ENCODE measurements at regions not wholly inside any gene's neighbourhood (a gene's known extent, or its start where the extent isn't known, plus 50 kb on each side); places are given as distances from the start of the nearest gene placed in this dataset.

DNA sequence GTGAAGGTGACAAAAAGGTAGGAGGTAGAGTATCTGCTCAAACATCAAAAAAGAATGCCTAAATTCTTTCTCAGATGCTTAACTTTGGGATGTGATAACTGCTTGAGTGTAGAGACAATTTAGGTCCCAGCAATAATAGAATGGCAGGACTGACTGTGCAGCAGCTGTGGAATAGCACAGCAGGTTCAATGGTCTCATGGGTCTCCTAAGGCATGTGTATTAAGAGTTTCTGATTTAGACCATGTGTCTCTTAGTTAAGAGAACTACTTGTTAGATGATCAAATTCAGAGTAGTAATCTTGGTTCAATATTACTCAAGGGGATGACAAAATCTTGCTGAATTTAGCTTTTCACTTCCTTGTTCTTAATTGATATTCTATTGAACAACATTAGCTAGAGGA is 72.0 kb downstream of the ALX1 start:
- DNase-seq = no peak

- no peak for DNase-seq
Observed at GRCh38 chr12:85356596-85357385, 76.8 kb downstream of the ALX1 start.

DNA sequence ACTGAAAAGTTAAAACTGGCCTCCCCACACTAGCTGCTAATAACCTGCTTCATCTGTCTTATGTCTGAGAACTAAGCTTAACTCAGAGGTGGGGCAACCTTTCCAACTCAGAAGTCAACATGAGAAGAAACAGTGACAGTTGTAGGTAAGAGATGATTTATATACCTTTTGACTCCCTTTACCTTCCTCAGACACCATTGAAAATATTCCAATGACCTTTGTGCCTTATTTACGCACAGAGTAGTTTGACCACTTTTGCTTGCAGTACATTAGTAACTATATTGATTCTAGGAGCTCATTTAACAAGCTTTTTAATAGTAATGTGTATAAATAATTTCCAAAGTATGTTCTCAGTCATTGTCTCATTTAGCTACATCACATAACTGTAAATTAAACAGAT is 77.6 kb downstream of the ALX1 start:
- DNase-seq = no peak

DNA sequence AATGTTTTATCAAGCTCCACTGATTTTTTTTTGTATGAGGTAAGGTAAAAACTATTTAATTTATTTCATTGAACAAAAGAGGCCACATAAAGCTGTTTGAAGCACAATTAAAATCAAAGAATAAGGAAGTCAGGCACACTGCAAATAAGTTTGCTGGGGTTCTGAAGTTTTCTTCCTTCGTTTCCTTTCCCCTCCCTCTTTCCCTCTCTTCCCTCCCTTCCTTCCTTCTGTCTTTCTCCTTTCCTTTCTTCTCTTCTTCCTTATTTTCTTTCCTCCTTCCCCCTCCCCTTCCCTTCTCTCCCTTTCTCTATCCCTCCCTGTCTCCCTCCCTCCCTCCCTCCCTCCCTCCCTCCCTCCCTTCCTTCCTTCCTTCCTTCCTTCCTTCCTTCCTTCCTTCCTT is 78.7 kb downstream of the ALX1 start:
- DNase-seq = no peak

GRCh38 chr12:85363382-85364190 is 83.6 kb downstream of the ALX1 start:
- DNase-seq = no peak

GRCh38 chr12:85367936-85368335 is 87.9 kb downstream of the ALX1 start:
- no peak for DNase-seq

DNA sequence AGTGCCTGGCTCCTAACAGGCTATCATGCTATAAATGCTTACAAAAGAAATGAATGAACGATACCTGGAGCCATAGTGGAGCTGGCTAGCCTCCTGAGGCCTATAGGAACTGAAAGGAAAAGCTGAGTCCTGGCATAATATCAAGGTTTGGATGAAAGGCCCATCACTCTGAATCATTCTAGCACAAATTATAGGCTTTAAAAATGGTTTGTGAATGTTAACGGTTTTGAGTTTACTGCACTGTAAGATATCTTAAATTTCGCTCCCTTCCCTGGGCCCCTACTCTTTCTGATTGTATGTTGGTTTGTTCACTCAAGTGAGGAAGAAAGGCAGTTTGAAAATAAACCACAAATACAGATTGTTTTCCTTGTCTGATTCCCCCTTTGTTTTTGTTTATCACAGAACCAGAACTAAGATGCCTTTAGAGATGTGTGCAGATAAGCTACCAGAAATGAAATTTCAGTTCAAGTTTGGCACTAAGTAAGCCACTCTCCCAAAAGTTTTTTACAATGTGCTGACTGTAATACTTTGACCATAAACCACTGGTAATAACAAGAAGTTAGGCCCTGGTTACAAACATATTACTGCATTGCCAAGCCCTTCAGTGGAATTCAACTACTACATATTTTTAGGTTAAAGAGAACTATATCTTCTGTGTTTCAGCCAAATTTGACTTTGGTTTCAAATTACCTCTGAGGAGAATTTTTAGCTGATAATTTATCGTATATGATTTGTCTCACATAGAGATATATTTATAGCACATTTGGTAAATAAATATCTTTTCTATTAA is 89.5 kb downstream of the ALX1 start:
- DNase-seq = no peak

DNA sequence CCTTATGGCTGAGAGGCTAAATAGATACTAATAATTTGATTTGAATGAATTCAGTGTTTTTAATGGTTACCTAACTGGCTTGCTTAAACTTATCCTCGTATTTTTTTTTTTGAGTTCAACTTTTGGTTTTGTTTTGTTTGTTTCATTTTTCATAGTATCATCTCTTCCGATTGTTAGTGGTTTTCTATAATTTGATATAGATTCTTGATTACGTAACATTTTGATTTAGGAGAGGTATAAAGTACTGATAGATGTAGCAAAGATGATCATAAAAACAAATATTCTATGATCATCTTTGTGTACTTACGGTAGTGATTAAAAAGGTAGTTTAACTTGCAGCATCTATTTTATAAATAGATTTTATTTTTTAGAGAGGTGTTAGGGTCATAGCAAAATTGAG is 93.0 kb downstream of the ALX1 start:
- DNase-seq = no peak

- DNase-seq = no peak
Observed at GRCh38 chr12:85374981-85375380, 95.0 kb downstream of the ALX1 start.

- no peak for DNase-seq
Observed at GRCh38 chr12:85385406-85385805, 105.4 kb downstream of the ALX1 start.

DNA sequence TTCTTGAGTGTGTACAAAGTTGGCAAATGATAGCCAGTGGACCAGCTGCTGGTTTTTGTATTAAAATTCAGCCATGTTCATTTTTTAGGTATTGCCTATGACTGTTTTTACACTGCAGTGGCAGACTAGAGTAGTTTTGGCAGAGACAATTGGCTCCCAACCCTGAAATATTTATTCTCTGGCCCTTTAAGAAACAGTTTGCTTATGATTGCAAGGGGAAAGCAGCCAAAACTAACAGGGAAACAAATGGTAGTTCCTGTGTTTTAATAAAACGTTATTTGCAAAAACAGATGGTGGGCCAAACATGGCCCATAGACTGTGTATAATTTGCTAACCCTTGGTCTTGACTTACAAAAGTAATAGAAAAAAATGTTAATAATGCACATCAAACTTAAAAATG is 110.2 kb downstream of the ALX1 start:
- no peak for DNase-seq

DNA sequence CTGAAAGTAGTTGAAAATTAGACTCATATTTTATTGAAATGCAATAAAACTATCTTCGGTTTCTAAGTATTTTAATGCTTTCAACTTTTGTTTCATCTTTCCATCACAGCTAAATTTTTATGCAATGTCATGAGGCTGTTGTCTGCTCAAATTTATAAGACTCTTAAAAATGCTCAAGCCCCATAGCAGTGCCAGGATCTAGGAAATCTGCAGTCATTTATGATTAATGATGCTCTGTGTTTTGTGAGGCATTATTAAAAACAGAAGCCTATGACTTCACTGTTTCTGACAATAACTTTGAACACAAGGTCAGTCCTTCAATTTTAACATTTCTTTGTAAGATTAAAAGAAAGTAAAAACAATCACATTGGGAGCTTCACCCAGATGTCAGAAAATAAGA is 112.5 kb downstream of the ALX1 start:
- DNase-seq = no peak

DNA sequence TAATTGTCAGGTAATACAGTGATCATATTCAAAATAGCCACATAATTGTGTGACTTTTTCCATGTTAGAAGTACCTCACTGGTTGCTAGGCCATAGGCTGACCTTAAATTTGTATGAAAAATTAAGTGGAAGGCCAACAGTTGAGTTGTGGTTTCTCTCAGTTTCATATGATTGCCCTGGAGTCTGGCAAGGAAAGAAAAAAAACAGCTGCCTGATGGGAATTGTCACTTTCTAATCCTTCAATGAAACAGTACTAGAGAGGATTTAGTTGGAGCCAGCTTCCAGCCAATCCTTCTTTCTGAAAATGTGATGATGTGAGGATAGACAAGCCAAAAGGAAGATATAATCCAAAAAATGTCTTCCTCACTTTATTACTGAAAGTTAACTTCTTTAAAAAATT is 113.6 kb downstream of the ALX1 start:
- DNase-seq = no peak

- DNase-seq = no peak
Observed at GRCh38 chr12:85394065-85394464, 114.0 kb downstream of the ALX1 start.

- DNase-seq = no peak
Observed at GRCh38 chr12:85394809-85395208, 114.8 kb downstream of the ALX1 start.

DNA sequence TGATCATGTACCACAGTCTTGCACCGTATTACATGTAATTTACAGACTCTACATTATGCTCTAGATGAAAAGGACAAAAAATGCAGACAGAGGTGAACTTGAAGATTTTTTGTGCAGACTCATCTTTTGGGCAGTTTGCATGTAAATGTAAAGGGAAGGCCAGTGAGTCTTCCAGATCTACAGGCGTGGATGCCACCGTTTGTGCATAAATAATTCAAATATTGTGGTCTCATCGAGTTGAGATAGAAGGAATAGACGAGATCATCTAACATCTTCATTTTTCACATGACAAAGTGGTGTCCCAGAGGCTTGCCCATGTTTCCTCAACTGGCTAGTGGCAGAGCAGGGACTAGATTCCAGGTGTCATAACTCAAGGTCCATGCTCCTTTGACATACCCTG is 125.2 kb downstream of the ALX1 start:
- DNase-seq = no peak

DNA sequence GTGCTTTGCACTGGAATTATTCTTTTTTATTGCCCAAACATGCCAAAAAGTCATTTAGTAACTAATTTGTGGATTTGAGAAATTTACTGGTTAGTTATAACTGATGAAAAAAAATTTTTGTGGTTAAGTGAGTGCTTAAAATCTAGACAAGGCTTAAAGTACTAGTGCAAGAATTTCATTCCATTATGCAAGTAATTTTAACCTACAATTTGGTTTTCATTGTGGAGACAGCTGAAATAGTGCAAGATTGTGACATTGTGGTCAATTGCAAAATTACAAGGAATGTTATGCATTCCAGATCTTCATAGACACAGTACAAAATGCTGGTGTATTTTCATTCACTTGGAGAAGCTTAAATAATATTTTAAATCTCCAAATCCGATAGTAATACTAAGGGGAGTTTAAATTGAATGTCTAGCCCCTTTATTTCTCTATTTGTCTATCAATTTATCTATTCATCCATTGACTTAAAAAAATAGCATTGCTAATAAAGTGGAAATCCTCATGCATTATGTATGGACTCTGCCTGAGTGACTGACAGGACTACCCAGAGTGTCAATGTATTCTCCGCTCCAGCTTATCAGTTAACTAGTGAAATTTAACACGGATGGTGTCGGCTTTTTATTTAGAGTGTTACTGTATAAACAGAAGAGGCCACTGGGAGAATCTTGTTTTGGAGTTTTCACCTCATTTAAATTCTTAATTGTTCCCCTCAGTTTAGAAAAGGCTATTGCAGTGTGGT is 125.9 kb downstream of the ALX1 start:
- DNase-seq = no peak

- no peak for DNase-seq
Observed at GRCh38 chr12:85413266-85413665, 133.2 kb downstream of the ALX1 start.

- no peak for DNase-seq
Observed at GRCh38 chr12:85422762-85423161, 142.7 kb downstream of the ALX1 start.

DNA sequence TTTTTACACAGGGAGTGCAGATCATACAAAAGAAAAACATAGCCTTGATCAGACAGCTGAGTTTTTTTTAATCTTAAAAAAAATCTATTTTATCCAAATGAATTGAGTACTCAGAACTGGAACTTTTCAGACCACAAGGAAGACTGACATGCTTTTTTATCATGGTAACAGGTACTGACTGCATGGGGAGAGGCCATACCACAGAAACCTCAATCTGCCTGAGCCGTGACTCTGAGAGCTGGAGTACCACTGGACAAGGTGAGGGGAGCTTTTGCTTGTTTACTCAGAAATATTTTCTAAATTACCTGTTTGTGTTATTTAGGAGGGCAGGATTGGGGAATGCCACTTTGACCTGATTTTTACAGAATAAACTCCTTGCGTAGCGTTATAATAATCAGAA is 143.9 kb downstream of the ALX1 start:
- DNase-seq = no peak

GRCh38 chr12:85424581-85425348 is 144.7 kb downstream of the ALX1 start:
- DNase-seq = peak; percentile 38

- no peak for DNase-seq
Observed at GRCh38 chr12:85425349-85425612, 145.3 kb downstream of the ALX1 start.
